GM12878 (cell line): ENCODE measurements at regions not wholly inside any gene's neighbourhood (a gene's known extent, or its start where the extent isn't known, plus 50 kb on each side); places are given as distances from the start of the nearest gene placed in this dataset.

Source experiments
- ATAC-seq: fragments of 200-7000 bp; cut with Tn5 transposase; 3 replicates; pipeline ENCODE4 v1.9.1; 2020; ENCODE audit warnings: mild to moderate bottlenecking, moderate library complexity
- BruUV-seq: library from RNA; stranded (reverse); fragments of 400-500 nt; replicated peaks from 2 replicates; lab custom pipeline; 2021; lab: Mats Ljungman, UMichigan
- CTCF ChIA-PET: fragments of 300-600 bp; sonication (Branson Sonifier 250); formaldehyde crosslinking; extraction: SDS; loops from one replicate; lab custom pipeline; 2021; ENCODE audit warnings: inconsistent platforms; lab: Yijun Ruan, JAX
- POLR2A ChIA-PET: fragments of 350-600 bp; formaldehyde crosslinking; extraction: SDS; loops from one replicate; lab custom pipeline; 2021; ENCODE audit warnings: inconsistent platforms; lab: Charles Lee
- RAD21 ChIA-PET: fragments of 300-600 bp; sonication (Branson Sonifier 250); formaldehyde crosslinking; loops from one replicate; lab custom pipeline; 2023; ENCODE audit warnings: antibody characterized with exemption; ENCODE audit not compliant: unreplicated experiment; lab: Charles Lee
- SMC1A ChIA-PET: fragments of 300-600 bp; sonication (Branson Sonifier 250); formaldehyde crosslinking; loops from one replicate; lab custom pipeline; 2023; ENCODE audit not compliant: unreplicated experiment, uncharacterized antibody; lab: Charles Lee
- DNase-seq: peaks from one replicate; pipeline ENCODE4 v3.0.0-alpha.2; 2011; ENCODE audit warnings: low read depth, low spot score
- FAIRE-seq: peaks from 3 replicates; lab custom pipeline; 2011; peaks lifted over from hg19 to GRCh38; lab: Jason Lieb, UNC
- H2AFZ ChIP-seq: 2 replicates; pipeline ENCODE4 v1.6.0; 2011; ENCODE audit warnings: low read depth, low read length, control low read depth; ENCODE audit not compliant: control insufficient read depth
- H3K27ac ChIP-seq: 2 replicates; pipeline ENCODE4 v1.5.1; 2011; ENCODE audit warnings: control low read depth; ENCODE audit not compliant: control insufficient read depth, insufficient read depth
- H3K27me3 ChIP-seq, 2 experiments: replicated peaks in 1 of 2; 2 replicates each; pipeline versions ENCODE4 v1.6.0 to v1.6.1; 2011; ENCODE audit warnings: low read length in 1 of 2; ENCODE audit not compliant: control insufficient read depth in 2 of 2, insufficient read depth in 2 of 2
- H3K36me3 ChIP-seq, 2 experiments: 2 replicates each; pipeline ENCODE4 v1.5.1; 2011; ENCODE audit warnings: low read length in 1 of 2; ENCODE audit not compliant: control insufficient read depth in 2 of 2, insufficient read depth in 2 of 2
- H3K4me1 ChIP-seq: 2 replicates; pipeline ENCODE4 v1.6.1; 2011; ENCODE audit warnings: mild to moderate bottlenecking, low read length, moderate library complexity, mixed read lengths; ENCODE audit not compliant: control insufficient read depth, insufficient read depth
- H3K4me2 ChIP-seq: 2 replicates; pipeline ENCODE4 v1.6.0; 2011; ENCODE audit warnings: control low read depth; ENCODE audit not compliant: control insufficient read depth, insufficient read depth
- H3K4me3 ChIP-seq: fragments of 200-600 bp; sonication (generic); 2 replicates; pipeline ENCODE4 v1.5.1; 2016
- H3K79me2 ChIP-seq: 2 replicates; pipeline ENCODE4 v1.6.0; 2011; ENCODE audit warnings: low read length; ENCODE audit not compliant: control insufficient read depth, insufficient read depth
- H3K9ac ChIP-seq: 2 replicates; pipeline ENCODE4 v1.8.0; 2011; ENCODE audit warnings: low read length, control low read depth, mixed read lengths; ENCODE audit not compliant: control insufficient read depth, insufficient read depth
- H3K9me3 ChIP-seq: replicated peaks from 3 replicates; pipeline ENCODE4 v1.5.1; 2011; ENCODE audit warnings: mild to moderate bottlenecking, low read length; ENCODE audit not compliant: control insufficient read depth, insufficient read depth
- H4K20me1 ChIP-seq: 2 replicates; pipeline ENCODE4 v1.6.0; 2011; ENCODE audit not compliant: control insufficient read depth, insufficient read depth
- BHLHE40 ChIP-seq, 2 experiments: fragments of 450-650 bp in 1 of 2; IDR thresholded peaks; 2 replicates each; pipeline ENCODE4 v1.6.1; 2011 to 2017; ENCODE audit warnings: low read depth in 2 of 2, borderline replicate concordance in 1 of 2, improper control_type of control experiment in 1 of 2, low read length in 1 of 2, mild to moderate bottlenecking in 1 of 2
- BRCA1 ChIP-seq: IDR thresholded peaks from 2 replicates; pipeline ENCODE4 v1.6.1; 2011; ENCODE audit warnings: low read depth, low read length, improper control_type of control experiment
- CBX3 ChIP-seq: fragments of 200-600 bp; sonication (generic); IDR thresholded peaks from 2 replicates; pipeline ENCODE4 v1.6.1; 2016; ENCODE audit warnings: low read depth, borderline replicate concordance
- JUNB ChIP-seq: IDR thresholded peaks from 2 replicates; pipeline ENCODE4 v1.6.1; 2016; ENCODE audit warnings: antibody characterized with exemption, mild to moderate bottlenecking
- KDM1A ChIP-seq: fragments of 200-600 bp; sonication (generic); IDR thresholded peaks from 2 replicates; pipeline ENCODE4 v1.6.1; 2016; ENCODE audit warnings: borderline replicate concordance
- NR2F1 ChIP-seq: fragments of 450-650 bp; conservative IDR thresholded peaks from 2 replicates; pipeline ENCODE4 v1.6.1; 2017; ENCODE audit warnings: mild to moderate bottlenecking
- RB1 ChIP-seq: fragments of 450-650 bp; formaldehyde crosslinking; IDR thresholded peaks from 2 replicates; pipeline ENCODE4 v1.6.1; 2017; ENCODE audit warnings: mild to moderate bottlenecking, borderline replicate concordance
- SIN3A ChIP-seq: IDR thresholded peaks from 2 replicates; pipeline ENCODE4 v1.6.1; 2012; ENCODE audit warnings: low read depth, low read length, improper control_type of control experiment
- SIX5 ChIP-seq: IDR thresholded peaks from 2 replicates; pipeline ENCODE4 v1.6.1; 2011; ENCODE audit warnings: mild to moderate bottlenecking, low read depth, low read length, moderate library complexity; ENCODE audit not compliant: severe bottlenecking
- SPI1 ChIP-seq: IDR thresholded peaks from 2 replicates; pipeline ENCODE4 v1.6.1; 2011; ENCODE audit warnings: low read depth, mild to moderate bottlenecking, low read length, moderate library complexity, borderline replicate concordance; ENCODE audit not compliant: insufficient read depth
- SREBF2 ChIP-seq: IDR thresholded peaks from 2 replicates; pipeline ENCODE4 v1.6.1; 2012; ENCODE audit warnings: mild to moderate bottlenecking, low read length
- TBL1XR1 ChIP-seq: IDR thresholded peaks from 2 replicates; pipeline ENCODE4 v1.6.1; 2012; ENCODE audit warnings: low read depth, low read length, improper control_type of control experiment
- YY1 ChIP-seq: IDR thresholded peaks from 2 replicates; pipeline ENCODE4 v1.6.1; 2011; ENCODE audit warnings: low read depth, mild to moderate bottlenecking, low read length
- ZNF207 ChIP-seq: fragments of 450-650 bp; IDR thresholded peaks from 2 replicates; pipeline ENCODE4 v1.6.1; 2014; ENCODE audit warnings: antibody characterized with exemption, mild to moderate bottlenecking, borderline replicate concordance
- WGBS: methylation state at CpG from one replicate; pipeline ENCODE4 v1.1.6; 2016; ENCODE audit warnings: low lambda C conversion rate; ENCODE audit not compliant: insufficient replicate concordance, insufficient coverage; ENCODE audit errors: missing lambda C conversion rate; 5-methylcytosine and 5-hydroxymethylcytosine counted together
- in situ Hi-C: fragments of 300-500 bp; cut with MboI; formaldehyde crosslinking; loops from 9 replicates; pipeline ENCODE4 v1.14.3; 2018; ENCODE audit warnings: mixed read lengths
- intact Hi-C: fragments of 100-400 bp; cut with micrococcal nuclease; formaldehyde crosslinking; loops from one replicate; pipeline ENCODE4 v1.14.2; 2022; ENCODE audit not compliant: unreplicated experiment
- TF ChIP-seq, protein P1 (sequence below): IDR thresholded peaks from 2 replicates; pipeline ENCODE4 v1.6.1; 2011; ENCODE audit warnings: low read depth, mild to moderate bottlenecking, low read length, moderate library complexity, borderline replicate concordance; ENCODE audit errors: extremely low read depth
- TF ChIP-seq, protein P2 (sequence below): fragments of 450-650 bp; IDR thresholded peaks from 2 replicates; pipeline ENCODE4 v1.6.1; 2016; ENCODE audit warnings: mild to moderate bottlenecking

DNA sequence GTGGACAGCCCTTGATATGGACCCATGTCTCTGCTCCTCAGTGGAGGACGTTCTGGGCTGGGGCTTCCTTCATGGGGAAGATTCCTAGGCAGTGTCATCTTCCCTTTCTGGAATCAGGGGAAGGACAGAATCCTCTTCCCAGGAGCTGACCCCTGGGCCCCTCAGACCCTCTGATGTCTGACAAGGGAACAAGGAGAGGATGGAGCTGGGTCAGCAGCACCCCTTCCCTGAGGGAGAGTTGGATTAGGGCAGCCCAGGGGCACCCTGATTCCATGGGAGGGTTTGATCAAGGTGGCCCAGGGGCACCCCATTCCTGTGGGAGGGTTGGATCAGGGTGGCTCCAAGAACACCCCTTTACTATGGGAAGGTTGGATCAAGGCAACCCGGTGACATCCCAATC, 86.5 kb downstream of the ACKR3 start:
- SMC1A ChIA-PET, result no interaction called here
- POLR2A ChIA-PET, result no interaction called here
- intact Hi-C loops (no loop called here), in situ Hi-C loops (no loop called here)
- Histone ChIP-seq H3K27ac (no peak overlapping the region), H4K20me1 (no peaks in the 10 kb centered on the region), H3K79me2 (no peaks in the 10 kb centered on the region), H3K4me1 (no peaks in the 10 kb centered on the region), H3K36me3 (no peaks in the 10 kb centered on the region), H3K9ac (no peak overlapping the region), H3K9me3 (no peaks in the 10 kb centered on the region), H3K4me2 (no peak overlapping the region), H3K27me3 (peaks cover 0 to 1% of the 10 kb centered on the region in 2 experiments; a peak in 1 of 4 replicates), H2AFZ (no peak overlapping the region), H3K4me3 (no peak overlapping the region)
- CTCF ChIA-PET, result no interaction called here
- BruUV-seq, result no TSS peak
- FAIRE-seq, result no peak
- 0% methylated on average over 2 of the region's 2 CpGs for WGBS
- RAD21 ChIA-PET, result no interaction called here
- no peak for ATAC-seq
- TF ChIP-seq KDM1A (no peak), YY1 (no peak), JUNB (no peak), SIN3A (no peak)
- TF ChIP-seq, protein P1, sequence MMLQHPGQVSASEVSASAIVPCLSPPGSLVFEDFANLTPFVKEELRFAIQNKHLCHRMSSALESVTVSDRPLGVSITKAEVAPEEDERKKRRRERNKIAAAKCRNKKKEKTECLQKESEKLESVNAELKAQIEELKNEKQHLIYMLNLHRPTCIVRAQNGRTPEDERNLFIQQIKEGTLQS, result no peak
- DNase-seq, result no peak

DNA sequence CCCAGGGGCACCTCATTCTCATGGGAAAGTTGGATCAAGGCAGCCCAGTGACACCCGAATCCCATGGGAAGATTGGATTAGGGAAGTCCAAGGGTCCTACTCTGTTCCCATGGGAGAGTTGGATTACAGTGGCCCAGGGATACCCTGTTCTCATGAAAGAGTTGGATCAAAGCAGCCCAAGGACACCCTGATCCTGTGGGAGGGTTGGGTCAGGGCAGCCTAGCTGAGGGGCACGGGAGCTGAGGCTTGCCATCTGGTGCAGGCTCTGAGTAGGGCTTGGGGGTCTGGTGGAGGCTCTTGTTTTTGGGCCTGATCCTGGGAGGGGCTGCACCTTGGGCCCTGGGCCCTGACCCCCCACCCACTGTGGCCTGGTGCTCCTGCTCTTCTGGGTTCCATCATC, 87.1 kb downstream of the ACKR3 start:
- in situ Hi-C loops, result no loop called here
- DNase-seq, result no peak
- CTCF ChIA-PET, result no interaction called here
- H3K36me3 ChIP-seq, result no peaks in the 10 kb centered on the region
- no peak overlapping the region for H3K9ac ChIP-seq
- no peak overlapping the region for H2AFZ ChIP-seq
- H3K4me2 ChIP-seq, result no peak overlapping the region
- H3K27ac ChIP-seq, result no peak overlapping the region
- H3K4me3 ChIP-seq, result no peak overlapping the region
- no peak for FAIRE-seq
- H3K9me3 ChIP-seq, result no peaks in the 10 kb centered on the region
- RAD21 ChIA-PET, result no interaction called here
- SMC1A ChIA-PET, result no interaction called here
- no peaks in the 10 kb centered on the region for H3K79me2 ChIP-seq
- TF ChIP-seq TBL1XR1 (no peak), ZNF207 (no peak), BHLHE40 (IDR thresholded peaks at IDR 0.05; ENCODE audit: borderline replicate concordance in 1 of 2, low read depth in 2 of 2, low read length in 1 of 2) (no peak), CBX3 (no peak), BRCA1 (no peak), SIX5 (no peak), SPI1 (no peak), RB1 (no peak), NR2F1 (no peak), SREBF2 (no peak)
- TF ChIP-seq, protein P2, sequence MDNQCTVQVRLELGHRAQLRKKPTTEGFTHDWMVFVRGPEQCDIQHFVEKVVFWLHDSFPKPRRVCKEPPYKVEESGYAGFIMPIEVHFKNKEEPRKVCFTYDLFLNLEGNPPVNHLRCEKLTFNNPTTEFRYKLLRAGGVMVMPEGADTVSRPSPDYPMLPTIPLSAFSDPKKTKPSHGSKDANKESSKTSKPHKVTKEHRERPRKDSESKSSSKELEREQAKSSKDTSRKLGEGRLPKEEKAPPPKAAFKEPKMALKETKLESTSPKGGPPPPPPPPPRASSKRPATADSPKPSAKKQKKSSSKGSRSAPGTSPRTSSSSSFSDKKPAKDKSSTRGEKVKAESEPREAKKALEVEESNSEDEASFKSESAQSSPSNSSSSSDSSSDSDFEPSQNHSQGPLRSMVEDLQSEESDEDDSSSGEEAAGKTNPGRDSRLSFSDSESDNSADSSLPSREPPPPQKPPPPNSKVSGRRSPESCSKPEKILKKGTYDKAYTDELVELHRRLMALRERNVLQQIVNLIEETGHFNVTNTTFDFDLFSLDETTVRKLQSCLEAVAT, result no peak
- TF ChIP-seq, all 136 proteins: peak for 0
- H3K4me1 ChIP-seq, result no peaks in the 10 kb centered on the region
- intact Hi-C loops, result no loop called here
- 17% methylated on average over 2 of the region's 2 CpGs for WGBS
- no peak for ATAC-seq
- POLR2A ChIA-PET, result no interaction called here
- BruUV-seq, result no TSS peak
- peaks cover 0 to 3% of the 10 kb centered on the region in 2 experiments; a peak in 1 of 4 replicates for H3K27me3 ChIP-seq
- H4K20me1 ChIP-seq, result no peaks in the 10 kb centered on the region
